ENCODE measurements at regions not wholly inside any gene's neighbourhood (a gene's known extent, or its start where the extent isn't known, plus 50 kb on each side); places are given as distances from the start of the nearest gene placed in this dataset.

GRCh38 chr4:114538012-114538617, 60.5 kb upstream of the UGT8 start:
- no peak for DNase-seq (ENCODE audit: low read depth)

GRCh38 chr4:114539985-114540384, 58.6 kb upstream of the UGT8 start:
- DNase-seq (ENCODE audit: low read depth): no peak

GRCh38 chr4:114547340-114548134, 51.1 kb upstream of the UGT8 start:
- no peak for DNase-seq (ENCODE audit: low read depth)

Measured in activated T-helper 1 cell treated with Interleukin-2 at 50 U/mL for 16 hours (primary cell).